ENCODE measurements at regions not wholly inside any gene's neighbourhood (a gene's known extent, or its start where the extent isn't known, plus 50 kb on each side); places are given as distances from the start of the nearest gene placed in this dataset.

- TF ChIP-seq CTCF (conservative IDR thresholded peaks at IDR 0.05 in 1 of 2, IDR thresholded peaks at IDR 0.05 in 1 of 2; ENCODE audit: low read depth in 1 of 2, low read length in 2 of 2), result no peak
- no peak for TF ChIP-seq EZH2 (IDR thresholded peaks at IDR 0.05; ENCODE audit: low read length, missing control alignments)
Measured at GRCh38 chr6:23170049-23170448, 600.7 kb downstream of the HDGFL1 start.
